Ishikawa (cell line): ENCODE measurements at regions not wholly inside any gene's neighbourhood (a gene's known extent, or its start where the extent isn't known, plus 50 kb on each side); places are given as distances from the start of the nearest gene placed in this dataset.

Experiments used
- CEBPB ChIP-seq: IDR thresholded peaks from 2 replicates; pipeline ENCODE4 v1.6.1; 2012
- CREB1 ChIP-seq: IDR thresholded peaks from 2 replicates; pipeline ENCODE4 v1.6.1; 2012; ENCODE audit warnings: low read depth
- EGR1 ChIP-seq: IDR thresholded peaks from 2 replicates; pipeline ENCODE4 v1.6.1; 2012
- EP300 ChIP-seq: IDR thresholded peaks from 2 replicates; pipeline ENCODE4 v1.6.1; 2012; ENCODE audit warnings: borderline replicate concordance
- FOXM1 ChIP-seq: IDR thresholded peaks from 2 replicates; pipeline ENCODE4 v1.6.1; 2012; ENCODE audit warnings: low read depth, borderline replicate concordance
- MAX ChIP-seq: IDR thresholded peaks from 2 replicates; pipeline ENCODE4 v1.6.1; 2012
- NFIC ChIP-seq: IDR thresholded peaks from 2 replicates; pipeline ENCODE4 v1.6.1; 2012
- RAD21 ChIP-seq: IDR thresholded peaks from 2 replicates; pipeline ENCODE4 v1.6.1; 2012; ENCODE audit warnings: low read depth
- TAF1 ChIP-seq: IDR thresholded peaks from 2 replicates; pipeline ENCODE4 v1.6.1; 2012; ENCODE audit warnings: low read depth, mild to moderate bottlenecking
- TCF12 ChIP-seq: IDR thresholded peaks from 2 replicates; pipeline ENCODE4 v1.6.1; 2012; ENCODE audit warnings: low read depth
- TEAD4 ChIP-seq: IDR thresholded peaks from 2 replicates; pipeline ENCODE4 v1.6.1; 2012
- USF1 ChIP-seq: IDR thresholded peaks from 2 replicates; pipeline ENCODE4 v1.6.1; 2012
- YY1 ChIP-seq: IDR thresholded peaks from 2 replicates; pipeline ENCODE4 v1.6.1; 2012; ENCODE audit warnings: low read depth
- ZBTB7A ChIP-seq: IDR thresholded peaks from 2 replicates; pipeline ENCODE4 v1.6.1; 2012; ENCODE audit warnings: low read depth
- TF ChIP-seq, protein P1 (sequence below): IDR thresholded peaks from 2 replicates; pipeline ENCODE4 v1.6.1; 2012; ENCODE audit warnings: low read depth, mild to moderate bottlenecking

GRCh38 chr11:43619863-43620505, 60.6 kb upstream of the HSD17B12 start:
- TF ChIP-seq NFIC (no peak), TAF1 (no peak), TCF12 (no peak), EGR1 (no peak), ZBTB7A (no peak), FOXM1 (no peak), MAX (no peak), USF1 (no peak), CEBPB (no peak), CREB1 (no peak), RAD21 (no peak), YY1 (no peak), TEAD4 (no peak), EP300 (no peak)
- TF ChIP-seq, protein P1, sequence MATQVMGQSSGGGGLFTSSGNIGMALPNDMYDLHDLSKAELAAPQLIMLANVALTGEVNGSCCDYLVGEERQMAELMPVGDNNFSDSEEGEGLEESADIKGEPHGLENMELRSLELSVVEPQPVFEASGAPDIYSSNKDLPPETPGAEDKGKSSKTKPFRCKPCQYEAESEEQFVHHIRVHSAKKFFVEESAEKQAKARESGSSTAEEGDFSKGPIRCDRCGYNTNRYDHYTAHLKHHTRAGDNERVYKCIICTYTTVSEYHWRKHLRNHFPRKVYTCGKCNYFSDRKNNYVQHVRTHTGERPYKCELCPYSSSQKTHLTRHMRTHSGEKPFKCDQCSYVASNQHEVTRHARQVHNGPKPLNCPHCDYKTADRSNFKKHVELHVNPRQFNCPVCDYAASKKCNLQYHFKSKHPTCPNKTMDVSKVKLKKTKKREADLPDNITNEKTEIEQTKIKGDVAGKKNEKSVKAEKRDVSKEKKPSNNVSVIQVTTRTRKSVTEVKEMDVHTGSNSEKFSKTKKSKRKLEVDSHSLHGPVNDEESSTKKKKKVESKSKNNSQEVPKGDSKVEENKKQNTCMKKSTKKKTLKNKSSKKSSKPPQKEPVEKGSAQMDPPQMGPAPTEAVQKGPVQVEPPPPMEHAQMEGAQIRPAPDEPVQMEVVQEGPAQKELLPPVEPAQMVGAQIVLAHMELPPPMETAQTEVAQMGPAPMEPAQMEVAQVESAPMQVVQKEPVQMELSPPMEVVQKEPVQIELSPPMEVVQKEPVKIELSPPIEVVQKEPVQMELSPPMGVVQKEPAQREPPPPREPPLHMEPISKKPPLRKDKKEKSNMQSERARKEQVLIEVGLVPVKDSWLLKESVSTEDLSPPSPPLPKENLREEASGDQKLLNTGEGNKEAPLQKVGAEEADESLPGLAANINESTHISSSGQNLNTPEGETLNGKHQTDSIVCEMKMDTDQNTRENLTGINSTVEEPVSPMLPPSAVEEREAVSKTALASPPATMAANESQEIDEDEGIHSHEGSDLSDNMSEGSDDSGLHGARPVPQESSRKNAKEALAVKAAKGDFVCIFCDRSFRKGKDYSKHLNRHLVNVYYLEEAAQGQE, result no peak

- TF ChIP-seq, protein P1, result no peak
- TF ChIP-seq USF1, result no peak
- TF ChIP-seq NFIC, result no peak
- TF ChIP-seq CEBPB, result no peak
- TF ChIP-seq RAD21, result no peak
- no peak for TF ChIP-seq FOXM1
- no peak for TF ChIP-seq YY1
Observed at GRCh38 chr11:43626798-43627197, 53.7 kb upstream of the HSD17B12 start.
